ENCODE measurements at regions not wholly inside any gene's neighbourhood (a gene's known extent, or its start where the extent isn't known, plus 50 kb on each side); places are given as distances from the start of the nearest gene placed in this dataset.
"Not testable (repeated sequence)": the region's sequence is repeated elsewhere in the genome, so short reads cannot be mapped to it uniquely, and the experiment has no call there.

DNA sequence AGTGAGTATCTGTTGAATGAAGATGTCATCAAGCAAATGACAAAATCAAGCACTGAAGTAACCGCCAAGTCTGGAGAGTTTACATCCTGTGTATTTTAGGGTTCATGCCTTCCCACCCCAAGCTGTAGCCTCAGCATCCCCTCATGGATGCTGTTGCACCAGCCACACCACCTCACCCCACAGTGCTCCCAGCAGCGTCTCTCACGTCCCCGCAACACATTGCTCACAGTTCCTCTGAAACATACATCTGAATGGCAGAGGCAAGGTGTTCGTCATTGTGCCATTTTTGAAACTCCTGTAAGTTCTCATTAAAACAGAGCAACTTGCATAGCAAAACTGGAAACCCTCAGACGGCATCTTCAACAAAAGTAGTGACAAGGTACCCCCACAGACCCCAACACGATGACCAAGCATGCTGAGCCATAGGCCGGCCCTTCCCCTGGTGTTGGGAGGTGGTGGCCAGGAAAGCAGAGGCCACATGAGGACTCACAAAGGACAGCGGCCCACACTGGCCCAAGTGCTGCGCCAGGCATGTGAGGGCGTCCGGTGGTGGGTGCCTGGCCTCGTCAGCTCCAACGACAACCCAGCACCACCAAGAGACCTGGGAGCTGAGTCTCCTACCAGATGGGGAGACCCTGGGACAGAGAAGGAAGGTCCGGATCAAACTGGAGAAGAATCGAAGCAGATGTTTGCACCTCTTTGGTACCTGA is 456.5 kb downstream of the EIPR1 start:
- no peak for DNase-seq

DNA sequence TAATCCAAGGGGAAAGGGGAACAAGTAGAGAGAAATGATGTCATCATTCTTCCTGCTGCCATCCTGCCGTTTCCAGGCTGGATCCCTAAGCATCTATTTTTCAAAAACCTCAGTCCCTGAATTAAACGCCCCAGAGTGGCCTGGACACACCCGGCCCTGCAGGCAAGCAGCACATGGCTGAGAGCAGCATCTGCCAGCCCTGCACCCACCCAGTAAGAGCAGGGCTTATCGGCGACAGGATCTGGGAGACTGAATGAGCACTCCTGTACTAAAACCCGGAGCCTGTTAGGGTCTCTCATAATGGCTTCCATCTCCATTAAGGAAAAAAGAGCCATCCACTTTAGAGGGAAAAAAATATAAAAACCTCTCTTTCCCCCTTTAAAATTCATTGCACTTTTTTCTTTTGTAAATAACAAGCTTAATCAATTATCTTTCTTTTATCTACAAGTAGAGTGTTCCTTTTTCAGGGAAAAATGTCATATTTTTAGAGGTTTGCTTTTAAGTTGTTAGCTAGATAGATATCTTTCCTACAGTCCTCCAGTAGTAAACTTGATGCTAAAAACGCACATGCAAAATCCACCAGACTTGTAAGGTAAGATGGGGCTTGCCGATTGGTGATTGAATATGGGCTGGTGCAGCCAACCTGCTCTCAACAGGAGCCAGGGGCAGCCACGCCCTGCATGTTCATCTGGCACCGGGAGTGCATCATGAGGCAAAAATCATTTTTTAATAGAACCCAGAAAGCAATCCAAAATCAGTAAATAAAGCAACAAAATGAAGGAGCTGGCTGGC is 457.8 kb downstream of the EIPR1 start:
- no peak for DNase-seq

DNA sequence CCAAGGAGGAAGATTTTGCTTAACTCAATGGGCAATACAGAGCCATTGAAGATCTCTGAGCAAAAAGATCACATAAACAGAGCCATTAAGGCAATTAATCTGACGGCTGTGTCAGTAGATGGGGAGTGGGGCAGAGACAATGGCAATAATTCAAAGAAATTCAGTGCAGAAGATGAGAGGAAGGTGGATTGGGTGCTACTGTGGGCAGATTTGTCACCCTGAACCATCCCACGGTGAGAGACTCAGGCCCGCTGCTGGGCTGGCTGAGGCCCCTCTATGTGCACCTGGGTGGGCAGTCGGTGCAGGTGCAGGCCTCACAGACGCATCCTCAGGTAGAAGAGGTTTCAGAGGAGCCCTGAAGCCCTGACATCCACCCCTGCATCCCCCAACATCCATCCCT is 458.6 kb downstream of the EIPR1 start:
- DNase-seq: no peak

DNA sequence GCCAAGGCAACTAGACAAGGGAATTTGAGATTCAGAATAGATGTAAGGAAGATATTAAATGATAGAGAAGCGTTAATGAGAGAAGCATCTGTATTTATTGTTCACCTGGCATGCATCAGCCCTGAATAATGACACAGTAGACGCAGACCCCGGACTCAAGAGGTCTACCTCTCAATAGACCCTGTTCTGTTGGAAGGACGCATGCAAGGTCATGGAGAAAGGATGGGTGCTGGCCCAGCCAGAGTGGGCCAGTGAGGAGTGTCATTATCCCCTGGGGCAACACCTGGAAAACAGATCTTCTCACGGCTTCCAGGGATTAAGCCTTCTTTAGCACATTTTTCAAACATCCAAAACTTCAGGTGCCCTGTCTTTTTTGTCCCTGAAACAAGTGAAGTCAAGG is 461.0 kb downstream of the EIPR1 start:
- DNase-seq: no peak

DNA sequence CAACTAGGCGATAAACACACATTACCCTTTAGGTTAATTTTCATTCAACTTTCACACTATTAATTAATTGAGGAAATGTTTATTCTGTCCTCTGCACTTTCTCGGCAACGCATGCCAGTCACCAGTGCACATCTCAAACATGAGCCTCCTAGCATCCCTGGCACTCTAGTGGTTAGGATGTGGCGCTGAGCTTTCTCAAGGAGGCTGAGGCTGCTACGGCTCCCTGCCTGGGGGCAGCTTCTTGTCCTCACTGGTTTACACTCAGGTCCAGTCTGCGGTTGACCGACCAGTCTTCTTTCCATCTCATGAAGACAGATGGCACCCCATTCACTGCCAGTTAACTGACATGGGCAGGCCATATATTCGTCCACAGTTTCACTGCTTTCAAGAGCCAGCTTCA is 463.4 kb downstream of the EIPR1 start:
- DNase-seq: no peak

DNA sequence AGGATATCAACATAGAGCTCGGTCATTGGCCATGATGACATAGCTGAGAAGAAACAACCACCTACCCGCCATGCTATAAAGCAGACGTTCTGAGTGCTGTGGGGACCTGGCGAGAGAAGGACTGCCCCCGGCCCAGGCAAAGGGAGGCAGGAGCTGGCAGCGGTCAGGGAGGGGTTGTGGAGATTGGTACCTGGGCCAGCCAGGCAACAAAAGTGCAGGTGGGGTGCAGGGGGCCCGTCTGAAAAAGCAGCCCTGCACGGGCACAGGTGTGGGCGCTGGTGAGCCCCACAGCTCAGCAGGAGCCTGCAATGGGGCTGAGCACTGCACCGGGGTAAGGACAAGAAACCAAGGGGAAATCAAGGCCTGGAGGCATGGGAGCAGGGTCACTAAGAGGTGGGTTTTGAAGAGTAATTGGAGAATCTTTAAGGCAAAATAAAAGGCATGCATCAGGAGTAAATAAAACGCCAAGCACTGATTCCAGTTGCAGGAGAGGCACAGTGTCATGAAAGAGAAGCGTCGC is 464.0 kb downstream of the EIPR1 start:
- no peak for DNase-seq

DNA sequence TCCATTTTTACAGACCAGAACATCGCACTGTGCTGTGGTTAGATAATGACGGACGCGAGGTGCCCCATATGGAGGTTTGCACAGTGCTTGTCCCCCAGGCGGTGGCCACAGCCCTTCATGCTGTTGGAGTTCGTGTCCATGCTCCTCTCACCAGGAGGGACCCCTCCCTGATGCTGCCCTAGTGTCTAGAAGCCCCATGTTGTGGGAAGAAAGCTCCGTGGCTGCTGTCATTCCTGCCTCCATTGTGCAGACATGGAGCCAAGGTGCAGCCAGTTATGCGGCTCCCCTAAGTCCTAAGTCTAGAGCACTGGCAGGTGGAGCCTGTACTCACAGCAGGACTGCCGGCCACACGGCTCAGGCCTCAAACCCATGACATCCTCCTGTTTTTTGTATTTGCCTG is 464.9 kb downstream of the EIPR1 start:
- no peak for DNase-seq

DNA sequence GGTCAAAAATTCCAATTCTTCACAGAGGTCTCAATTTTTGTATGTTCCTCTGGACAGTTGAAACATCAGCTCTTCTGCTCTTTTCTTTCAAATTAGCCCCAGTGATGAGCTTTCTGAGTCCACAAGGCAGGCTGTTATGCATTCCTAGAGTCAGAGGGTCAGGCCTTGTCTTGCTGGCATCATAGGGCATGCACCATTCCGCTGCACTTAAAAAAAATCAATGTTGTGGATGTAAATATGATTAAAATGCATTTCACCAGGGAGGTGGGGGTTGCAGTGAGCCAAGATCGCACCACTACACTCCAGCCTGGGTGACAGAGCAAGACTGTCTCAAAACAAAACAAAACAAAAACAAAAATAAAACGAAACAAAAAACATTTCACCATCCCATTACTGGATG is 465.3 kb downstream of the EIPR1 start:
- DNase-seq: no peak

DNA sequence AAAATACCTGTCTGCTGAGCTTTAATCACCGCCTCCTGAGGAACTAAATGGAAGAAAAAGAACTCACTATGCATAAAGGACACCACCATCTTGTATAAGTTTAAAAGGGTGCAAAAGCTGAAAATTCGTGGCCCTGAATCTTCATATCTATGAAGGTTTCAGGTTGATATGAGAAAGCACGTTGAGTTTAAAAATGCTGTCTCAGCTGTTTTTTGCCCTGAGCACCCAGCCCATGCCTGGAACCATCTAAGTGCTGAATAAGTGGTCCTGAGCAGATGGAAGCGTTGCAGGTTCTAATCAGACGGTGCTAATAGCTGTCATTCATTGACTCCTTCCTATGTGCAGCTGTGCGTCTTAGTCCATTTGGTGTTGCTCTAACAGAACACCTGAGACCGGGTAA is 467.4 kb downstream of the EIPR1 start:
- DNase-seq: no peak

DNA sequence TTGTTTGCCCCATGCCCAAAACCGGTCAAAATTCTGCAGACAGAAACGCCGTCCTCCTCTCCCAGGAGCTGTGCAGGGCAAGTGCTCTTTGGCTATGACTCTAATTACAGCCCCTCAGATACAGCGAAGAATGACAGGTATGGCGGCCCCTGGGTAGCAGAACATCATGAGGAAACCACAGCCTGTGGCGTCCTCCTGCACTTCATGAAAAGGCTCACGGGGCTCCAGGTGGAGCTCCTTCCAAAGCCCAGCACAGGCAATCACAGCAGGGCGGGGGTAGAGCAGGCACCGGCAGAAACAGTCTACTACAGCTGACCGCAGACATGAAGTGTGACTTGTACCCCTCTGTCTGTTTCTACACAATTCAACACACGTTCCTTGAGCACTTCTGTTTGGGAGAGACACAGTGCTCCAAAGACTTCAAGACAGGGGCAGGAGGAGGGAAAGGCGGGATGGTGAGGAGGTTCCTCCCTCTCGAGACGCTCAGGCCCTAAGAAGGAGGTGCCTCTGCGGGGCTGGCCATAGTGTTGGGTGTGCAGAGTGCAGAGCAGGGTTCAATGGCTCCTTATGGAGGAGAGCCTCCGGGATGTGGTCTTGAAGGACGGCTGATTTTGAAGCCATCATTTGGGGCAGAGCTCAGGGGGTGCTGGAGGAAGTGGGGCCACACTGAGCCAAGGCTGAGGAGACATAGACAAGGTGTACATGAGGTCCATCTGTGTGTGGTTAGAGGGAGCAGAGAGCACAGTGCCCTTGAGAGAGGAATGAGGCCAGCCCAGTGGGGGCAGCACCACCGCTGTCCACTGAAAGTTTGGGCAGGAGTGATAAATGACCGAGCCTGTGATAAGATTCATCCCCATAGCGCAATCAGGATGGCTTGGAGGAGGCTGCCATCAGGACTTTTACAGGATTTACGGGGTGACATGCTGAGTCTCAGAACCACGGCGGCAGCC is 468.3 kb downstream of the EIPR1 start:
- DNase-seq: no peak

DNA sequence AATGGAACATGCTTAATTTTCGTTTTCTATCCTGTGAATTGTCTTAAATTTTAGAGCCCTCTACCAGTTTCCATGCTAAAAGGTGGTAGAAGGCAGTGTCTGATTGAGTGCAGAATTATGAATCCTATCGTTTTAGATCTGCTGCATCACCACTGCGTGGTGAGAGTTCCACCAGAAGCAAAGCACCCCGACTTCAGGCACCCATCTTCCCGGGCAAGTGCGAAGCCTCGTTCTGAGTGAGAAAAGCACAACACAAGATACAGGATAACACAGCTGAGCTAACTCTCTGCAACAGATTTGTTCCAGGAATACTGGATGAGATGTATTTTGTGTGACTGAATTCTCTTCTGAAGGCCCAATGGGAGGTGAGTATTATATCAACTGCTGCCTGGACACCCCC is 471.5 kb downstream of the EIPR1 start:
- no peak for DNase-seq

DNA sequence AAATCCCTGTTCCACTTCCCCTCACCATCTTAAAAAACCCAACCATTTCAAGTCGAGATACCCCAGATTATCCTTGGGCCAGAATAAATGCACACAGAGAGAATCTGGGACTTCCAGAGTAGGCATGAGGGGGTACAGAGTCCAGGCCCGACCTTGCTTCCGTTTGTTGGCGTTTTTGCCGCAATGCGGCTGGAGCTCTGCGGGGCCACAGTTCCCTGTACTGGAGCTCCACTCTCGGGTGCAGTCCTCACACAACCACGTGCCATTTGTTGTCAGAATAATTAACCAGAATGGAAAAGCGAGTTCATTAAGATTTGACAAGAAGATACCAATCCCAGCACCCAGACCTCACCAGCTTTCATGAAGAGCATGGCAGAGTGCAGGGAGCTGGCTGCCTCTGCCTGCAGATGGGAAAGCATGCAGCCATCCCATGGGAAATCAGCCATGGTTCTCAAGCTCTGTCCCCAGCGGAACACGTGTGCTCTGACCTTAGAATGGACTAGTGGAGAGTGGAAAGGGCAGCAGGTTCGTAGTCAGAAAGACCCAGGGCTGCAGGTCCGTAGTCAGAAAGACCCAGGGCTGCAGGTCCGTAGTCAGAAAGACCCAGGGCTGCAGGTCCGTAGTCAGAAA is 472.8 kb downstream of the EIPR1 start:
- DNase-seq: no peak

DNA sequence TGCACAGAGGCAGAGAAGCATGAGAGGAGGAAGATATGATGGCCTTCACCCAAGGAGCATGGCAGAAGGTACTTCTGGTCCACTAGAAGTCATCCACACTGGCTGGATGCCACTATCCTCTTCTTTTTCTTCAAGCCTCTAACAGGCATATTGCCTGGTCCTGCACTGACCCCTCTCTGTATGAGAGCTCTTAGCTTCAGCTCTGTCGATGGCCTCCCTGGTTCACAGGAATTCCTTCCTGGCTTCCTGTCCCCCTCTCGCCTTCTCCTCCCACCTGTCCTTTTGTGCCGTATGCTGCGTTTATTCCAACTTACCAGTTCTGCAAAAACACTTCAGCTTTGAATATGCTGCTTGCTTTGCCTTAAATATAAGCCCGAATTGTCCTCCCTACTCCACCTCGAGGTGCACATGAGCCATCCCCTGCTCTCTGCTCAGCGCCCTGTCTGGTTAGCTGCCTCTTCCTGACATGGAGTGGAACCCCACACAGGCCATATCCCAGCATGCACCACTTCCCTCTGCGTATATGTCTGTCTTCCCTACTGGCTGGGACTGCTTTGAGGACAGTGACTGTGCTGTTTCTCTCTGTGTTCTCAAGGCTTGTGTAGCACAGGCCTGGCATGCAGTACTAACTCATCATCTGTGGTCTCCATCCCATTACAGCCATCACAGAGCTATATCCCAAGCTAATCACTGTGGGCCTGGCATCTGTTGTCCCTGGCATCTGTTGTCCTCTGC is 474.9 kb downstream of the EIPR1 start:
- DNase-seq: no peak

DNA sequence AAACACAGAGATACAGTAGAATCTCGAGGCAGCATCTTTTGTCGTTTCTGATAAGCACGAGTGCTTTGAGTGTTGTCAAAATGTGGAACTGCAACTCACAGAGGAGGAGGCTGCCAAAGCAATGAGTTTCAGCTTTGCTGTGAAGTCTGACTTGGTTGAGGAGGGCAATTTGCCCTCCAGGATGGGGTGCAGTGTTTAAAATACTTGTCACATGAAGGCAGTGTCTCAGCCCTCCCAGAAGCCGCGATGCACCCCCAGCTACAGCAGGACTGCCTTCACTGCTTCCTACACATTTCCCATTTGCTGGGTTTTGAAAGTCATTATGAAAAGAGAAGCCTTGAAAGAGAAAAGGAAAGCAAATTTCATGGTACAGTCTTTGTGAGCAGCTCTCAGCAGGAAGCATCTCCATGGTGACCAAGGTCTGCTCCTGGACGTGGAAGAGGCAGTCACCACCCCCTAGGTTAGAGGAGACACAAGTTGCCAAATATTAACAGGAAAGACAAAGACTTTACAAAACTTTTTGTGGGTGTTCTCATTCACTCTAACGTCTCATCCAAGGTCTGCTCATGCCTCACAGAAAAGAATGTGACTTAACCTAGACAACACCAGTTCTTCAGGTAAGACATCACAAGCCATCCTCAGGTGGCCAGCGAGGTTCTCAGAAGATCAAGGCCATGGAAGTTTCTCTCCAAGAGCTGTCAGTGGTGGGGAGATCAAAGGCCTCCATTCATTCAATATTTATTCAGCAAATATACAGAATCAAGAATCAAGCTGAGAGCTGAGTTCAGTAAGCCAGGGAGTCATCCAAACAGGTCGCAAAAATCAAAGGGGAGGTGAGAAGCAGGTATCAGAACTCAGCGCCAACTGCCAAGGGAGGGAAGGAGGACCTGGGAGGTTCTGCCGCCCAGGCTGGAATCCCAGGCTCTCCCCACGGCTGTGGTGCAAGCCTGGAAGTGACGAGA is 476.0 kb downstream of the EIPR1 start:
- no peak for DNase-seq

DNA sequence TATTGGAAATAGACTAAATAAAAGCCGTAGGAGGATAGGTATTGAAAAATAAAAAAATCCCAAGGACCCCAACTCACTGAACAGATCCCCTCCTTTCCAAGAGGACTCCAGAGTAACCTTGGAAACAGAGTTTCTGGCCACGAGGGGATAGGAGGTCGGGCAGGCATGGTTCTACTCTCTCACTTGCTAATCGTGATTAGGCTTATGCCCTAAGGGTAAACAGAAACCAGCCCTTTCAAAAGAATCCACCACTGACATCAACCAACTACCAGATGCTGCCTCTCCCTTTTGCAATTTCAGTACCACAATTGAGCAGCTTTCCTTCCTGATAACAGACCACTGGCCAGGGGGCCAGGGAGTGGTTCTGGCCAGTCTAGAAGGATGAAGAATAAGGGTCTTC is 477.8 kb downstream of the EIPR1 start:
- DNase-seq: no peak

DNA sequence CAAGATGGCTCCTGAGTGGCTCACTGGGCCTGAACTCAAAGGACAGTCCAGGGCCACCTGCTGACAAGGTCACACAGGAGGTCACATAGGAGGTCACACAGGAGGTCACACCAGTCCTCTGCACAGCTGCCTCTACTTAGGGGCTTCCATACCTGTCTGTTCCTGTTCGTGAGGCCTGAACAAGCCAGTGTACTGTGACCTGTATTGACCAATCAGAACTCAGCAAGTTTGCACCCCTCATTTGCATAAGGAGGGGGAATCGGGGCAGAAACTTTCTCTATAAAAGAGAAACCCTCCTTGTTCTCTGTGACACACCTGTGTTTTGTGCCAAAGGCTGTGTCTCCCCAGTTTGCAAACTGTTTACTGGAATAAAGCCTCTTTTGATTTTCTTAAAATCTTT is 478.9 kb downstream of the EIPR1 start:
- DNase-seq: no peak

DNA sequence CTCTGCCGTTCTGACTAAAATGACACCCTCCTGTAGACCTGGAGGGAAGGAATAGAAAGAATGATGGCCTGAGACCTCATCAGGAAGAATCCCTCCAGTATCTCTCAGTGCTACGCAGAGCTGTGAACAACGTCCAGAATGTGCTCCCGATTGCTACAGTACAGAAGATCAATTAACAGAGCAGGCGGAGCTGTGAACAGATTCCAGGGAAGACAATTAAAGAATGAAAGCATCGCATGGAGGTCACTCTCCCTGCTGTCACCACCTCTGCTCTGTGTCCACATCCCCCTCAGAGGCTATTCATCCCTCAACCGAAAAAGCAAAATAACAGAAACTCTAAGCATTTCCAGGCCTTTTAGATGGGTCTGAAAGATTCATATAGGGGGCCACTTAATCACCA is 481.0 kb downstream of the EIPR1 start:
- no peak for DNase-seq

DNA sequence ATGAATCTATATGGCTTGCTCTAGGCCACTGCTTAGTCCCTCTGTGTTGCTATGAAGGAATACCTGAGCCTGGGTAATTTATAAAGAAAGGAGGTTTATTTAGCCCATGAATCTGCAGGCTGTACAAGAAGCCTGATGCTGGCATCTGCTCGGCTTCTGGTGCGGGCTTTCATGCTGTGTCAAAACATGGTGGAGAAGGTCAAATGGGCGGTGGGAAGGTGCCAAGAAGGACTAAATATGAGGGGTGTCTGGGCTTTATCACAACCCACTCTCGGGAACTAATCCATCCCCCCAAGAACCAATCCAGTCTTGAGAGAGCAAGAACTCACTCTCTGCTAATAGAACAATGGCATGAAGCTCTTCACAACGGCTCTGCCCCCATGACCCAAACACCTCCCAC is 481.6 kb downstream of the EIPR1 start:
- no peak for DNase-seq

DNA sequence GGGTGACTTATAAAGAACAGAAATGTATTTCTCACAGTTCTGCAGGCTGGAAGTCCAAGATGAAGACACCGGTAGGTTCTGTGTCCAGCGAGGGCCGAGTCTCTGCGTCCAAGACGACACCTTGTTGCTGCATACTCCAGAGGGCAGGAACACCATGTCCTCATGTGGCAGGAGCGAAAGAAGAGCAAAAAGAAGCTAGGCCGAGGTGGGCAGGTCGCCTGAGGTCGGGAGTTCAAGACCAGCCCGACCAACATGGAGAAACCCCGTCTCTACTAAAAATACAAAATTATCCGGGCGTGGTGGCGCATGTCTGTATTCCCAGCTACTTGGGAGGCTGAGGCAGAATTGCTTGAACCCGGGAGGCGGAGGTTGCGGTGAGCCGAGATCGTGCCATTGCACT is 483.6 kb downstream of the EIPR1 start:
- not testable (repeated sequence) for DNase-seq

DNA sequence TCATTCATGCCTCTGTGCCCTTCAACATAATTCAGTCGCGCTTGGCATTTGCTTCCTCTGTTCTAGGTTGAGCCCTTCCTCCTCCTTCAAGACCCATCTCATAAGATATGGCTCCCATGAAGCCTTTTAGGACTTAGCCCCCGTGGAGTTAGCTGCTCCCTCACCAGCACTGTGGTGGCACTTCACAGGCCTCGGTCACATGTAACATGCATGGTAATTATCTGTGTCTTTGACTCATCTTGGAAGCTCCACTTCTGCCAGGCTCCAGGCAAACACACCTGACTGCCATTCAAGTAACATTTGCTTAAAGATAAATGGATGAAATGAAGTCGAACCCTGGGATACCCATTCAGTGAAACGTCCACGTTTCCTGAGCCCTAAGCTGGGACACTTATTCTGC is 484.7 kb downstream of the EIPR1 start:
- DNase-seq: no peak

DNA sequence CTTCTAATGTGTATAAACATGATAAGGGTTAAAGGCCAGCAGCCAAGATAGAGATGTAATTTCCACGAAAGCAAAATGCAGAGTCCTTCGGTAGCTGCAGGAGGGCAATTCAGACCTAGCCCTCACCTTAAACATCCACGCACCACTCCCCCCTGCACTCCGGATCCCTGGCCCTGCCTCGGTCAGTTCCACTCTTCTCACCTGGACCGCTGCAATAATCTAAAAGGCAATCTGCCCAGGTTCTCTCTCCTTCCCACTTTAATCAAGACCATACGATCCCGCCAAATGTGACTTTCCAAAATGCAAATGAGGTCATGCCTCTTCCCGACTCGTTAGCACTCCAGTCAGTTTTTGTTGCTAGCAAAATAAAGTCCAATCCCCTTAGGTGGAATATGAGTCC is 485.2 kb downstream of the EIPR1 start:
- no peak for DNase-seq

All from NCI-H226 (cell line).